GM12864 (cell line): ENCODE measurements at regions not wholly inside any gene's neighbourhood (a gene's known extent, or its start where the extent isn't known, plus 50 kb on each side); places are given as distances from the start of the nearest gene placed in this dataset.

Experiments
- DNase-seq: peaks from one replicate; pipeline ENCODE4 v3.0.0-alpha.2; 2011; ENCODE audit warnings: low read depth
- H3K4me3 ChIP-seq: 2 replicates; pipeline ENCODE4 v1.5.1; 2011; ENCODE audit warnings: mild to moderate bottlenecking, low read depth, low read length, control low read depth
- CTCF ChIP-seq: IDR thresholded peaks from 2 replicates; pipeline ENCODE4 v1.5.1; 2011; ENCODE audit warnings: low read depth, mild to moderate bottlenecking, moderate library complexity, low read length, control low read depth, inconsistent platforms; ENCODE audit errors: missing control alignments

GRCh38 chr12:80032946-80033345 lies 66.4 kb upstream of the OTOGL start:
- H3K4me3 ChIP-seq: no peak overlapping the region
- no peak for TF ChIP-seq CTCF
- DNase-seq: no peak

GRCh38 chr12:80031229-80031628 lies 68.1 kb upstream of the OTOGL start:
- no peak for DNase-seq
- no peak overlapping the region for H3K4me3 ChIP-seq
- TF ChIP-seq CTCF: no peak

- no peak for DNase-seq
- TF ChIP-seq CTCF: no peak
- no peak overlapping the region for H3K4me3 ChIP-seq
These were observed 73.7 kb upstream of the OTOGL start for GRCh38 chr12:80025638-80026037.

GRCh38 chr12:80019691-80020090 lies 79.6 kb upstream of the OTOGL start:
- no peak for TF ChIP-seq CTCF
- no peak overlapping the region for H3K4me3 ChIP-seq
- DNase-seq: no peak

GRCh38 chr12:80018119-80018518 lies 81.2 kb upstream of the OTOGL start:
- DNase-seq: no peak
- no peak for TF ChIP-seq CTCF

GRCh38 chr12:80017261-80017870 lies 82.0 kb upstream of the OTOGL start:
- TF ChIP-seq CTCF: no peak
- DNase-seq: no peak
- no peak overlapping the region for H3K4me3 ChIP-seq

More at GRCh38 chr12:80018119-80018518, 81.2 kb upstream of the OTOGL start:
- H3K4me3 ChIP-seq: no peak overlapping the region

- no peak for TF ChIP-seq CTCF
- no peak for DNase-seq
- no peak overlapping the region for H3K4me3 ChIP-seq
These were observed 81.8 kb upstream of the PPP1R12A start for GRCh38 chr12:80016684-80017083.
